GM23338 (cell line): ENCODE measurements at regions not wholly inside any gene's neighbourhood (a gene's known extent, or its start where the extent isn't known, plus 50 kb on each side); places are given as distances from the start of the nearest gene placed in this dataset.

ENCODE experiments used
- ATAC-seq: fragments of 200-7000 bp; cut with Tn5 transposase; 3 replicates; pipeline ENCODE4 v1.9.1; 2020
- DNase-seq: peaks from one replicate; pipeline ENCODE4 v3.0.0-alpha.2; 2015; ENCODE audit warnings: low spot score
- H2AFZ ChIP-seq: fragments of 200-600 bp; sonication (generic); 2 replicates; pipeline ENCODE4 v1.8.0; 2016; ENCODE audit warnings: antibody characterized with exemption, mild to moderate bottlenecking, moderate library complexity
- H3F3A ChIP-seq: fragments of 200-600 bp; sonication (generic); replicated peaks from 2 replicates; pipeline ENCODE4 v1.8.0; 2017; ENCODE audit warnings: antibody characterized with exemption, mixed run types, low read depth
- H3K27ac ChIP-seq: fragments of 200-600 bp; sonication (generic); 2 replicates; pipeline ENCODE4 v1.6.1; 2016; ENCODE audit warnings: low read depth
- H3K27me3 ChIP-seq: fragments of 200-600 bp; sonication (generic); 2 replicates; pipeline ENCODE4 v1.8.0; 2016; ENCODE audit warnings: mild to moderate bottlenecking, mixed run types, moderate library complexity; ENCODE audit not compliant: insufficient read depth
- H3K36me3 ChIP-seq: fragments of 200-600 bp; sonication (generic); 2 replicates; pipeline ENCODE4 v1.8.0; 2016; ENCODE audit warnings: mild to moderate bottlenecking; ENCODE audit not compliant: insufficient read depth
- H3K4me1 ChIP-seq: fragments of 200-600 bp; sonication (generic); 2 replicates; pipeline ENCODE4 v1.8.0; 2016; ENCODE audit warnings: mild to moderate bottlenecking, moderate library complexity; ENCODE audit not compliant: insufficient read depth
- H3K4me2 ChIP-seq: fragments of 200-600 bp; sonication (generic); 2 replicates; pipeline ENCODE4 v1.7.1; 2017; ENCODE audit warnings: mixed run types
- H3K4me3 ChIP-seq: fragments of 200-600 bp; sonication (generic); 2 replicates; pipeline ENCODE4 v1.6.1; 2016; ENCODE audit warnings: mixed run types
- H3K79me2 ChIP-seq: fragments of 200-600 bp; sonication (generic); replicated peaks from 2 replicates; pipeline ENCODE4 v1.8.0; 2017; ENCODE audit warnings: mild to moderate bottlenecking; ENCODE audit not compliant: insufficient read depth
- H3K9me2 ChIP-seq: fragments of 200-600 bp; sonication (generic); 2 replicates; pipeline ENCODE4 v1.8.0; 2017; ENCODE audit not compliant: insufficient read depth
- H4K20me1 ChIP-seq: fragments of 200-600 bp; sonication (generic); replicated peaks from 2 replicates; pipeline ENCODE4 v1.8.0; 2017; ENCODE audit warnings: mild to moderate bottlenecking; ENCODE audit not compliant: insufficient read depth
- H3K27ac Mint-ChIP-seq: 2 replicates; pipeline ENCODE4 v1.8.0; 2020; ENCODE audit warnings: inconsistent platforms, mild to moderate bottlenecking, moderate library complexity, mixed read lengths
- H3K27me3 Mint-ChIP-seq: 3 replicates; pipeline ENCODE4 v1.8.0; 2022; ENCODE audit warnings: low read depth, mild to moderate bottlenecking, moderate library complexity, mixed read lengths, inconsistent platforms; ENCODE audit not compliant: insufficient read depth, poor library complexity
- H3K36me3 Mint-ChIP-seq: 3 replicates; pipeline ENCODE4 v1.8.0; 2021; ENCODE audit warnings: low read depth, mild to moderate bottlenecking, inconsistent platforms, moderate library complexity, mixed read lengths
- H3K4me1 Mint-ChIP-seq: 3 replicates; pipeline ENCODE4 v1.8.0; 2020; ENCODE audit warnings: mild to moderate bottlenecking, inconsistent platforms, mixed read lengths
- H3K4me3 Mint-ChIP-seq: 3 replicates; pipeline ENCODE4 v1.8.0; 2021; ENCODE audit warnings: moderate library complexity, mild to moderate bottlenecking, inconsistent platforms, mixed read lengths
- H3K9me3 Mint-ChIP-seq: 3 replicates; pipeline ENCODE4 v1.8.0; 2020; ENCODE audit warnings: moderate library complexity, mild to moderate bottlenecking, inconsistent platforms, mixed read lengths
- CREB1 ChIP-seq: fragments of 250-450 bp; sonication (Bioruptor Pico); IDR thresholded peaks from 2 replicates; pipeline ENCODE4 v1.5.0; 2020; ENCODE audit warnings: low read depth, mild to moderate bottlenecking, moderate library complexity
- EZH2 ChIP-seq: fragments of 200-600 bp; sonication (generic); IDR thresholded peaks from one replicate; pipeline ENCODE4 v1.8.0; 2017; ENCODE audit warnings: antibody characterized with exemption, mild to moderate bottlenecking, low read depth; ENCODE audit not compliant: unreplicated experiment
- JUNB ChIP-seq: IDR thresholded peaks from one replicate; pipeline ENCODE4 v1.6.1; 2016; ENCODE audit warnings: antibody characterized with exemption; ENCODE audit not compliant: unreplicated experiment
- STAT1 ChIP-seq: IDR thresholded peaks from one replicate; pipeline ENCODE4 v1.6.1; 2016; ENCODE audit warnings: antibody characterized with exemption; ENCODE audit not compliant: unreplicated experiment
- ZNF331 ChIP-seq: fragments of 250-450 bp; sonication (Bioruptor Pico); IDR thresholded peaks from 2 replicates; pipeline ENCODE4 v1.5.0; 2020; ENCODE audit warnings: low read depth, mild to moderate bottlenecking, moderate library complexity
- TF ChIP-seq, protein P1 (sequence below): IDR thresholded peaks from one replicate; pipeline ENCODE4 v1.6.1; 2018; ENCODE audit warnings: antibody characterized with exemption; ENCODE audit not compliant: unreplicated experiment
- TF ChIP-seq, protein P2 (sequence below), 2 experiments: fragments of 200-600 bp in 1 of 2; sonication (generic) in 1 of 2; conservative IDR thresholded peaks; 2 replicates each; pipeline versions ENCODE4 v1.5.1 to v1.6.1; 2016 to 2017; ENCODE audit warnings: antibody characterized with exemption in 2 of 2, low read depth in 2 of 2, mild to moderate bottlenecking in 2 of 2, moderate library complexity in 1 of 2
- TF ChIP-seq, protein P3 (sequence below): IDR thresholded peaks from 2 replicates; pipeline ENCODE4 v1.6.1; 2016; ENCODE audit warnings: antibody characterized with exemption

DNA sequence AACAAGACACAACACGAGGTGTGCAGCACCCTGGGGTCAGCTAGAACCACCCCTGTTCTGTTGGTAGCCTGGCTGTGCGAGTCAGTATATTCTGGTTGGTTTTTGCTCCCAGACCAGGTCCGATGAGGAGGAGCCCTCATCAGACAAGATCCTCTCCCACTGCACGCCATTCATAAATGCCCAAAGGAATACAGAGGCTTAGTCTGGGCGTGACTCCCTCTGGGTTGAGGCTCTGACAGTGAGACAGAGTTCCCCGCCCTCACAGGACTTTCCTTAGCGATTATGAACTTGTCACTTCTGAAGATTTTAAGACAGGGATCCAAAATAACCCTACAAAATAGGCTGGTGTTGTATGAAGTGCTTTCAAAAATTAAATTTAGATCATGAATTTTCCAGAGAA is 85.5 kb upstream of the MC2R start (continued):
- no peak for TF ChIP-seq ZNF331 (CRISPR knock-in tag)

DNA sequence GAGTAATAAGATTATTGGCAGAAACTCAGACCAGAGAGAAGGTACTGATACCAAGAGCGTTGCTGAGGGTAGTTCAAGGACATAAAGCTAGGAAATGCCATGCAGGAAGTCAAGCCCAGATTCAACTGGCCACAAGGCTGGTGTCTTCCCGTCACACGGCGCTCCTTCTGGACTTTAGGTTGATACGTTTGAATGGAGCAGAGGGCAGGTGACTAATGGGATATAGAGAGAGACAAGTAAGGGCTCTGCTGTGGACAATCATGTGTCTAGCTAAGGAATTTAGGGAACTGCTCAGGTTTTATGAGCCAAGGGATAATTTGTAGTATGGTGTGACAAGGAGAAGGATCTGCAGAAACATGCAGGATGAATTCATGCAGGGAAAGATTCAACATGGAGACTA is 83.9 kb upstream of the MC2R start:
- no peaks in the 10 kb centered on the region for H4K20me1 ChIP-seq
- Mint-ChIP-seq H3K27ac (no peak overlapping the region), H3K9me3 (peaks cover 5% of the 10 kb centered on the region; the same call in 1 of the 3 replicates), H3K4me1 (no peaks in the 10 kb centered on the region), H3K27me3 (no peaks in the 10 kb centered on the region), H3K4me3 (no peak overlapping the region), H3K36me3 (peaks cover 2% of the 10 kb centered on the region; the same call in 1 of the 3 replicates)
- DNase-seq (no peak), ATAC-seq (no peak)
- no peak overlapping the region for H3K4me2 ChIP-seq
- no peak overlapping the region for H3K4me3 ChIP-seq
- no peaks in the 10 kb centered on the region for H3K79me2 ChIP-seq
- no peaks in the 10 kb centered on the region for H3K9me2 ChIP-seq
- H3K36me3 ChIP-seq = no peaks in the 10 kb centered on the region
- H3K27me3 ChIP-seq = no peaks in the 10 kb centered on the region
- no peak for TF ChIP-seq EZH2
- TF ChIP-seq CREB1 (CRISPR knock-in tag) = no peak
- TF ChIP-seq ZNF331 (CRISPR knock-in tag) = no peak
- TF ChIP-seq, protein P1, sequence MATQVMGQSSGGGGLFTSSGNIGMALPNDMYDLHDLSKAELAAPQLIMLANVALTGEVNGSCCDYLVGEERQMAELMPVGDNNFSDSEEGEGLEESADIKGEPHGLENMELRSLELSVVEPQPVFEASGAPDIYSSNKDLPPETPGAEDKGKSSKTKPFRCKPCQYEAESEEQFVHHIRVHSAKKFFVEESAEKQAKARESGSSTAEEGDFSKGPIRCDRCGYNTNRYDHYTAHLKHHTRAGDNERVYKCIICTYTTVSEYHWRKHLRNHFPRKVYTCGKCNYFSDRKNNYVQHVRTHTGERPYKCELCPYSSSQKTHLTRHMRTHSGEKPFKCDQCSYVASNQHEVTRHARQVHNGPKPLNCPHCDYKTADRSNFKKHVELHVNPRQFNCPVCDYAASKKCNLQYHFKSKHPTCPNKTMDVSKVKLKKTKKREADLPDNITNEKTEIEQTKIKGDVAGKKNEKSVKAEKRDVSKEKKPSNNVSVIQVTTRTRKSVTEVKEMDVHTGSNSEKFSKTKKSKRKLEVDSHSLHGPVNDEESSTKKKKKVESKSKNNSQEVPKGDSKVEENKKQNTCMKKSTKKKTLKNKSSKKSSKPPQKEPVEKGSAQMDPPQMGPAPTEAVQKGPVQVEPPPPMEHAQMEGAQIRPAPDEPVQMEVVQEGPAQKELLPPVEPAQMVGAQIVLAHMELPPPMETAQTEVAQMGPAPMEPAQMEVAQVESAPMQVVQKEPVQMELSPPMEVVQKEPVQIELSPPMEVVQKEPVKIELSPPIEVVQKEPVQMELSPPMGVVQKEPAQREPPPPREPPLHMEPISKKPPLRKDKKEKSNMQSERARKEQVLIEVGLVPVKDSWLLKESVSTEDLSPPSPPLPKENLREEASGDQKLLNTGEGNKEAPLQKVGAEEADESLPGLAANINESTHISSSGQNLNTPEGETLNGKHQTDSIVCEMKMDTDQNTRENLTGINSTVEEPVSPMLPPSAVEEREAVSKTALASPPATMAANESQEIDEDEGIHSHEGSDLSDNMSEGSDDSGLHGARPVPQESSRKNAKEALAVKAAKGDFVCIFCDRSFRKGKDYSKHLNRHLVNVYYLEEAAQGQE = no peak
- TF ChIP-seq, protein P2, sequence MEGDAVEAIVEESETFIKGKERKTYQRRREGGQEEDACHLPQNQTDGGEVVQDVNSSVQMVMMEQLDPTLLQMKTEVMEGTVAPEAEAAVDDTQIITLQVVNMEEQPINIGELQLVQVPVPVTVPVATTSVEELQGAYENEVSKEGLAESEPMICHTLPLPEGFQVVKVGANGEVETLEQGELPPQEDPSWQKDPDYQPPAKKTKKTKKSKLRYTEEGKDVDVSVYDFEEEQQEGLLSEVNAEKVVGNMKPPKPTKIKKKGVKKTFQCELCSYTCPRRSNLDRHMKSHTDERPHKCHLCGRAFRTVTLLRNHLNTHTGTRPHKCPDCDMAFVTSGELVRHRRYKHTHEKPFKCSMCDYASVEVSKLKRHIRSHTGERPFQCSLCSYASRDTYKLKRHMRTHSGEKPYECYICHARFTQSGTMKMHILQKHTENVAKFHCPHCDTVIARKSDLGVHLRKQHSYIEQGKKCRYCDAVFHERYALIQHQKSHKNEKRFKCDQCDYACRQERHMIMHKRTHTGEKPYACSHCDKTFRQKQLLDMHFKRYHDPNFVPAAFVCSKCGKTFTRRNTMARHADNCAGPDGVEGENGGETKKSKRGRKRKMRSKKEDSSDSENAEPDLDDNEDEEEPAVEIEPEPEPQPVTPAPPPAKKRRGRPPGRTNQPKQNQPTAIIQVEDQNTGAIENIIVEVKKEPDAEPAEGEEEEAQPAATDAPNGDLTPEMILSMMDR (conservative IDR thresholded peaks at IDR 0.05; ENCODE audit: low read depth in 2 of 2) = no peak
- no peak for TF ChIP-seq JUNB
- TF ChIP-seq, protein P3, sequence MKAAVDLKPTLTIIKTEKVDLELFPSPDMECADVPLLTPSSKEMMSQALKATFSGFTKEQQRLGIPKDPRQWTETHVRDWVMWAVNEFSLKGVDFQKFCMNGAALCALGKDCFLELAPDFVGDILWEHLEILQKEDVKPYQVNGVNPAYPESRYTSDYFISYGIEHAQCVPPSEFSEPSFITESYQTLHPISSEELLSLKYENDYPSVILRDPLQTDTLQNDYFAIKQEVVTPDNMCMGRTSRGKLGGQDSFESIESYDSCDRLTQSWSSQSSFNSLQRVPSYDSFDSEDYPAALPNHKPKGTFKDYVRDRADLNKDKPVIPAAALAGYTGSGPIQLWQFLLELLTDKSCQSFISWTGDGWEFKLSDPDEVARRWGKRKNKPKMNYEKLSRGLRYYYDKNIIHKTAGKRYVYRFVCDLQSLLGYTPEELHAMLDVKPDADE = no peak
- TF ChIP-seq STAT1 = no peak
- H3F3A ChIP-seq = no peaks in the 10 kb centered on the region
- H2AFZ ChIP-seq = no peak overlapping the region
- no peaks in the 10 kb centered on the region for H3K4me1 ChIP-seq
- H3K27ac ChIP-seq = no peak overlapping the region
